Mesothelial cell of epicardium (in vitro differentiated cells): ENCODE measurements at regions not wholly inside any gene's neighbourhood (a gene's known extent, or its start where the extent isn't known, plus 50 kb on each side); places are given as distances from the start of the nearest gene placed in this dataset.

ENCODE experiments used
- DNase-seq, 2 experiments: peaks; one replicate each; pipeline ENCODE4 v3.0.0; 2021; ENCODE audit warnings: low spot score in 2 of 2; ENCODE audit not compliant: unreplicated experiment in 2 of 2
- H3K27ac Mint-ChIP-seq: 2 replicates; pipeline ENCODE4 v1.8.0; 2021; ENCODE audit warnings: mixed read lengths
- H3K27me3 Mint-ChIP-seq: 2 replicates; pipeline ENCODE4 v1.8.0; 2021; ENCODE audit warnings: low read depth, mixed read lengths
- H3K36me3 Mint-ChIP-seq: 2 replicates; pipeline ENCODE4 v1.8.0; 2021; ENCODE audit warnings: mixed read lengths
- H3K4me1 Mint-ChIP-seq: 2 replicates; pipeline ENCODE4 v1.8.0; 2021; ENCODE audit warnings: mixed read lengths
- H3K4me3 Mint-ChIP-seq: 2 replicates; pipeline ENCODE4 v1.8.0; 2021; ENCODE audit warnings: mild to moderate bottlenecking, moderate library complexity, mixed read lengths
- H3K9me3 Mint-ChIP-seq: 2 replicates; pipeline ENCODE4 v1.8.0; 2021; ENCODE audit warnings: mixed read lengths
- TF ChIP-seq, protein P1 (sequence below): fragments of 200-600 bp; sonication (generic); IDR thresholded peaks from one replicate; pipeline ENCODE4 v1.5.0; 2021; ENCODE audit warnings: antibody characterized with exemption; ENCODE audit not compliant: unreplicated experiment

DNA sequence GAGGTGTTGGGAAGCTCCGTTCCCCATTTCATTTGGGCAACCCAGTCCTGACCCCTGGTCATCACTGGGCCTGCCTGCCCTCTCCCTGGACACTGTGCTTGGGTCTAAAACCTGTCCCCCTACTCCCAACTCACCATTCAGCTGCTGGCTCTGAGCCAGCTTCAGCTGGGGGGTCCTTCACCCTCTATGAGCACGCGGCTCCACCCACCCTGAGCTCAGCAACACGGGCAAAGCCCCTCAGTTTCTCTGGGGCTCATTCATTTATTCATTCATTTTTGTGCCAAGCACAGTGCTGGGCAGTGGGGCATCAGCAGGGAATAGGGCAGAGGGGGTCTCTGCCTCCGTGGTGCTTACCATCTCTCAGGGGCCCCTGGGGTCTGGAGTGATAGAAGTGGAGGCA, 199.8 kb upstream of the MVB12B start:
- TF ChIP-seq, protein P1, sequence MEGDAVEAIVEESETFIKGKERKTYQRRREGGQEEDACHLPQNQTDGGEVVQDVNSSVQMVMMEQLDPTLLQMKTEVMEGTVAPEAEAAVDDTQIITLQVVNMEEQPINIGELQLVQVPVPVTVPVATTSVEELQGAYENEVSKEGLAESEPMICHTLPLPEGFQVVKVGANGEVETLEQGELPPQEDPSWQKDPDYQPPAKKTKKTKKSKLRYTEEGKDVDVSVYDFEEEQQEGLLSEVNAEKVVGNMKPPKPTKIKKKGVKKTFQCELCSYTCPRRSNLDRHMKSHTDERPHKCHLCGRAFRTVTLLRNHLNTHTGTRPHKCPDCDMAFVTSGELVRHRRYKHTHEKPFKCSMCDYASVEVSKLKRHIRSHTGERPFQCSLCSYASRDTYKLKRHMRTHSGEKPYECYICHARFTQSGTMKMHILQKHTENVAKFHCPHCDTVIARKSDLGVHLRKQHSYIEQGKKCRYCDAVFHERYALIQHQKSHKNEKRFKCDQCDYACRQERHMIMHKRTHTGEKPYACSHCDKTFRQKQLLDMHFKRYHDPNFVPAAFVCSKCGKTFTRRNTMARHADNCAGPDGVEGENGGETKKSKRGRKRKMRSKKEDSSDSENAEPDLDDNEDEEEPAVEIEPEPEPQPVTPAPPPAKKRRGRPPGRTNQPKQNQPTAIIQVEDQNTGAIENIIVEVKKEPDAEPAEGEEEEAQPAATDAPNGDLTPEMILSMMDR: no peak

DNA sequence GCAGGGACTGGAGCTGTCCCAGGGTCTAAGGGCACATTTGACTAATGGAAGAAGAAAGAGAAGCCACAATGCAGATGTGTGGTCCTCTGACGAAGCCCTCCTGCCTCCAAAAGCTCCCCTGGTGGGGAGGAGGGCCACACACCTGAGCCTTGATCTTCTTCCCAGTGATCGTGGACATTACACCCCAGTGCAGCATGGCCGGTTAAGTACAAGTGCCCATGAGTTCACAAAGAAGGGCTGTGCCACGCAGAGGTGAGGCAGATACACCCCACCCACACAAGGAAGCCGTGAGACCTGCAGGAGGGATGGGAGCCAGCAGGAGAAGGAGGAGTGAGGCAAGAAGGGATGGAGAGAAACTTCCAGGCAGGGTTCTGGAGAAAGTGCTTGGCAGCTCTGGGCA, 199.0 kb upstream of the MVB12B start:
- Mint-ChIP-seq H3K36me3 (no peaks in the 10 kb centered on the region), H3K4me3 (no peak overlapping the region), H3K27me3 (peaks cover 62% of the 10 kb centered on the region), H3K4me1 (peaks cover 7% of the 10 kb centered on the region), H3K9me3 (peaks cover 4% of the 10 kb centered on the region), H3K27ac (no peak overlapping the region)
- TF ChIP-seq, protein P1: no peak
- peak in 1 of 2 experiments; percentile 25 for DNase-seq

More for the DNA sequence above, 199.8 kb upstream of the MVB12B start:
- Mint-ChIP-seq H3K4me1 (peaks cover 7% of the 10 kb centered on the region), H3K27me3 (peaks cover 64% of the 10 kb centered on the region), H3K36me3 (no peaks in the 10 kb centered on the region), H3K4me3 (no peak overlapping the region), H3K27ac (no peak overlapping the region), H3K9me3 (no peaks in the 10 kb centered on the region)
- DNase-seq: peak in 1 of 2 experiments; percentile 31

DNA sequence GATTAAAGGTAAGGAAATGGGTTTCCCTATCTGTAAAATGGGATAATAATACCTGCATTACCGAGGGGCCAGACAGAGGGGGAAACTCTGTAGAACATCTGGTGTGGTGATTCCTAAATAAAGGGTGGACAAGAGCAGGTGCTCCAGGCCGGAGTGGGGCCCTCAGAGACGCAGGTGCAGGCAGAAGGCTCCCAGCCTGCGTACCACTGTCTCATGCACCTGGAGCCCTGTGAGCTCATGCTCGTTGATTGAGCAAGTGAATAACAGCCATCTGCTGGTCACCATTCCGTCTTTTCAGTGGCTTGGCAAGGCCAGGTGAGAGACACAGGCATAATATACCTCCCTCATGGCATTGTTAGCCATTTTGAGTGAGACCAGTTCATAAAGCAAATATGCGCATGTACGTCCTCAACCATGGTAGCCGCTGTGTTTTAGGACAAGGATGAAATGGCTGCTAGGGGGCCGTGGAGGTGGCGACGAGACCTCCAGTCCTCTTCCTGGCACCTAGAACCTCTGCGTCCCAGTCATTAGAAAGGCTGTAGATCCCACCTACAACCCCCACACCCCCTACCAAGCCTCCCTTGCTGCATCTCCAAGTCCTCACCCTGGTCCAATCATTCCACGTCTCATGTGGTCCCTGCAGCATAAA, 198.0 kb upstream of the MVB12B start:
- TF ChIP-seq, protein P1: no peak
- DNase-seq: no peak
- Mint-ChIP-seq H3K9me3 (peaks cover 12% of the 10 kb centered on the region), H3K27ac (no peak overlapping the region), H3K4me1 (peaks cover 7% of the 10 kb centered on the region), H3K27me3 (peaks cover 59% of the 10 kb centered on the region), H3K4me3 (no peak overlapping the region), H3K36me3 (no peaks in the 10 kb centered on the region)

DNA sequence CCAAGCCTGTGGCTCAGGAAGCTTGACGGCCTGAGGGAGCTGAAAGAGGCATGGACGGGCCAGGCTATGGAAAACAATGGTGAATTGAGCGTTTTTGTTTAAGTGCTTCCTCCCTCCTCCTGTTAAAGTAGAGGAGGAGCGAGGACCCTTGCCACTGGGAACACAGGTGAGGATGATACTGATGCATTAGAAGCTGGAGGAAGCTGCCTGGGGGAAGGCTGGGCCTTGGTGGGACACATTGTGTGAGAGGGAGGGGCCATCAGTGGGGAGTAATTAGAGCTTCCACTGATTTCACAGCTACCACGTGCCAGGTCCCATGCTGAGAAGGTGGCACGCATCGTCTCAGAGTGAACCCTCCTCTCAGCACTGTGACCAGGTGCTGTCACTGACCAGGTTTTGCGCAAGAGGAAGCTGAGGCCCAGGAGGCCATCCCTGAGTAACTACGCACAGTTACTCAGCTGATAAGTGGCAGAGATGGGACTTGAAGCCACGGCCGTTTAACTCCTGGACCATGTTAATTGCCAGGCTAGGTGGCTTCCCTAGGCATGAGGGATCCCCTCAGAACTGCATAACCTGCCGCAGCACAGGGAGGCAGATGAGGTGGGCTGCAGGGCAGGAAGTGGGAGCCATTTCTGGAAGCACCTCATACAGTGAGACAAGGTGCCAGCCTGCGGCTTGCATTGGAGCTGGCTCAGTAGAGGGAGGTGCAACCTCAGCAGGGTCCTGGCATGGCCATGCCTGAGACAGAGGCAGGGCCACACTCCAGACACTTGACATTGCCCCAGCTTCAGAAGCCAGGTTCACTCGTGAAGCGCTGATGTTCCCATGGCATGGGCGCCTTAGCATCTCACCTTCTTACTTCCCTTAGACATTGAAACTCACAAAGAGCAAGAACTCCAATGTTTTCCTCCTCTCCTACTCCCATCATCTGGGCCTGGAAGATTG, 195.3 kb upstream of the MVB12B start:
- Mint-ChIP-seq H3K27ac (no peak overlapping the region), H3K4me1 (no peaks in the 10 kb centered on the region), H3K4me3 (no peak overlapping the region), H3K27me3 (peaks cover 55% of the 10 kb centered on the region), H3K9me3 (peaks cover 16% of the 10 kb centered on the region), H3K36me3 (no peaks in the 10 kb centered on the region)
- DNase-seq: peak in 1 of 2 experiments; percentile 29
- TF ChIP-seq, protein P1: no peak

DNA sequence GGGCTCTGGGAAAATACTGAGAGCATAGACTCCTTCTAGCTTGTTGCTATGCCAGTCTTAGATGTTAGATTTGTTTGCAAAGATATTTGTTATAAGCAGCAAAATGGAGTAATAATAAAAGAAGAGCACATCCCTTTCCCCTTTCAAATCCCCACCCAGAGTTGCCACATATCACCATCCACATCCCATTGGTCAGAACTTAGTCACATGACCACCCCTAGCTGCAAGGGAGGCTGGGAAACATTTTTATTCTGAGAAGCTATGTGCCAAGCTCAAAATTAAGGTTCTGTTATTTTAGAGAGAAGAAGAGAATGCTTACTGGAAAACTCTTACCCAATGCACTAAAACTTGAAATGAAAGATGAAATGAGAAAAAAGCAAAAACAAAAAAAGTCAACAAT, 193.9 kb upstream of the MVB12B start:
- H3K9me3 Mint-ChIP-seq: peaks cover 22% of the 10 kb centered on the region
- H3K27me3 Mint-ChIP-seq: peaks cover 49% of the 10 kb centered on the region
- H3K4me1 Mint-ChIP-seq: no peaks in the 10 kb centered on the region
- DNase-seq: no peak
- H3K36me3 Mint-ChIP-seq: no peaks in the 10 kb centered on the region
- no peak overlapping the region for H3K27ac Mint-ChIP-seq
- no peak overlapping the region for H3K4me3 Mint-ChIP-seq
- TF ChIP-seq, protein P1: no peak
